NCI-H748 treated with DMSO at 0.1 percent for 48 hours (cell line): ENCODE measurements at regions not wholly inside any gene's neighbourhood (a gene's known extent, or its start where the extent isn't known, plus 50 kb on each side); places are given as distances from the start of the nearest gene placed in this dataset.

ENCODE experiments used
- DNase-seq: peaks from one replicate; lab custom pipeline; 2025; lab: John Stamatoyannopoulos, UW

GRCh38 chr20:60478533-60478932 is 520.3 kb downstream of the CDH26 start:
- DNase-seq, result no peak

- DNase-seq, result no peak
Observed at GRCh38 chr20:60480950-60481742, 522.9 kb downstream of the CDH26 start.

GRCh38 chr20:60481743-60482133 is 523.5 kb downstream of the CDH26 start:
- no peak for DNase-seq

GRCh38 chr20:60482221-60483008 is 524.2 kb downstream of the CDH26 start:
- no peak for DNase-seq

- no peak for DNase-seq
Observed at GRCh38 chr20:60483371-60483770, 525.1 kb downstream of the CDH26 start.

GRCh38 chr20:60484316-60484715 is 526.1 kb downstream of the CDH26 start:
- DNase-seq, result no peak

GRCh38 chr20:60485012-60485760 is 527.0 kb downstream of the CDH26 start:
- no peak for DNase-seq

GRCh38 chr20:60486315-60486714 is 528.1 kb downstream of the CDH26 start:
- DNase-seq, result no peak

GRCh38 chr20:60486937-60487336 is 528.7 kb downstream of the CDH26 start:
- DNase-seq, result no peak

GRCh38 chr20:60490217-60491050 is 532.2 kb downstream of the CDH26 start:
- no peak for DNase-seq

- DNase-seq, result no peak
Observed at GRCh38 chr20:60491051-60491581, 532.9 kb downstream of the CDH26 start.

- no peak for DNase-seq
Observed at GRCh38 chr20:60494476-60494875, 536.3 kb downstream of the CDH26 start.

- DNase-seq, result no peak
Observed at GRCh38 chr20:60497298-60498035, 539.2 kb downstream of the CDH26 start.

GRCh38 chr20:60500038-60500701 is 541.9 kb downstream of the CDH26 start:
- no peak for DNase-seq

GRCh38 chr20:60501048-60501447 is 542.8 kb downstream of the CDH26 start:
- no peak for DNase-seq

- no peak for DNase-seq
Observed at GRCh38 chr20:60502881-60503280, 544.7 kb downstream of the CDH26 start.

- no peak for DNase-seq
Observed at GRCh38 chr20:60505423-60505822, 547.2 kb downstream of the CDH26 start.

- no peak for DNase-seq
Observed at GRCh38 chr20:60506061-60506460, 547.8 kb downstream of the CDH26 start.

- no peak for DNase-seq
Observed at GRCh38 chr20:60507087-60507694, 549.0 kb downstream of the CDH26 start.

GRCh38 chr20:60509407-60509806 is 551.2 kb downstream of the CDH26 start:
- no peak for DNase-seq
